GM18517 (cell line): ENCODE measurements at regions not wholly inside any gene's neighbourhood (a gene's known extent, or its start where the extent isn't known, plus 50 kb on each side); places are given as distances from the start of the nearest gene placed in this dataset.
"Not testable (repeated sequence)": the region's sequence is repeated elsewhere in the genome, so short reads cannot be mapped to it uniquely, and the experiment has no call there.

Experiments used
- ATAC-seq: cut with Tn5 transposase; IDR thresholded peaks from one replicate; pipeline ENCODE4 v1.9.1; 2021; ENCODE audit warnings: mild to moderate bottlenecking, moderate library complexity; ENCODE audit not compliant: unreplicated experiment

DNA sequence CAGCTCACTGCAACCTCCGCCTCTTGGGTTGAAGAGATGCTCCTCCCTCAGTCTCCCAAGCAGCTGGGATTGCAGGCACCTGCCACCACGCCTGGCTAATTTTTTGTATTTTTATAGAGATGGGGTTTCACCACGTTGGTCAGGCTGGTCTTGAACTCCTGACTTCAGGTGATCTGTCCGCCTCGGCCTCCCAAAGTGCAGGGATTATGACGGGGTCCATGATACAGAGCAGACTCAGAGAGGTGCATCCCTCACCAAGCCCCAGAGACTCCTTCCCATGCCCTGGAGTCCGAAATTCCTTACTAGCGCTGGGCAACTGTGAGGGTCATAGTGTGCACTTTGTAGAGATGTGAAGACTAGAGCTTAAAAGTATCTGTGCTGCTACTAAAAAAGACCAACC, 99.8 kb upstream of the IRX4 start:
- ATAC-seq, result not testable (repeated sequence)

GRCh38 chr5:1975898-1976765, 93.4 kb upstream of the IRX4 start:
- no peak for ATAC-seq

DNA sequence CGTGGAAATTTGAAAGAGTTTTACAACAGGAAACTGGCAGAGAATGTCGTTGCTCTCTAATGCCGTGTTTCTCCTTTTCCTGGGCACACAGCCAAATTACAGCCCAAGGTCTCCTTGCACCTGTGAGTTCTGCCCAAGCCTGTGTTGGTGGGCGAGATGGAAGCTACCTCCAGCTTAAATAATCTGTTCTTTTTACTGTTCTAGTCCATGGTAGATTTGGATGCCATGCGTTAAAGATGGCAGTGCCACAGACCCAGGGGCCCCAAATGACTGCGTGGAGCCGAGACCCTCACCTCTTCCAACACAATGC, 92.6 kb upstream of the IRX4 start:
- ATAC-seq, result no peak

DNA sequence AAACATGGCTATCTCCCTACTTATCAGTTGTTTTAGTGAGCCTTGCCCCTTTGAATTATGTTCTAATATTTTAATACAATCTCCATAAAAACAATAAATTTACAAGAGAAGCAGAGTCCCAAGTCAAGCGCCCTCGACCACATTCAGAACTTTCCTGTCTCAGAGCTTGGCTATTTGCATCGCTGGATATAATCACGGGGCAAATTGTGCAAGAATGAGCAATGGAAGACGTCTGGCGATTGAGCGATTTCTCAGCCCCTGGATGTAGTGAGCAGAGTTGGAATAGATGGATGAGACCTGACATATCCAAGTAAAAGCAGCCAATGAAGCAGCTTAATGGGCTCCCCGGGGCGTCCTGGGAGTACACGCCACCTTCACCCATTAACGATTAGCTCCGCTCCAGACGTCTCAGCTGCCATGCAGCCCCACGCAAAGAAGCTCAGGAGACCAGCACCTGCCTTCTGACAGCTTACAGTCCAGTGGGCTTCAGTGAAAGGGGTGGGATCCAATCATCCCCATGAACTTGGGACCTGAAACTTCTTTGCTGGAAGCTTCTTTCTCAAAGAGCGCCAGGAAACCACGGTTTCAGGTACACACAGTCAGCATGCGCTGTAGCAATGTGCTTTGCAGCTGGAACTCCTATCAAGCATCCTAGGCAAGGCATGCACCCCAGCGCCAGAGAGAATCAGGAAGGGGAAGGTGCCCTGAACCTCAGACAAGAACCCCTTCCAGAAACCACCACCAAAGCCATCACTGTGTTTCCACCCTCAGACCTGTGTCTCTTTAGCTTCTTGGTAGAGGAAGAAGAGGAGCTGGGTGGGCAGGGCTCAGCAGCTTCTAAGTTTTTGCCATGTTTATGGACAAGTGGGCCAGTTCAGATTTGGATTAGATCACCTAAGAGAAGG, 92.0 kb upstream of the IRX4 start:
- ATAC-seq, result no peak

DNA sequence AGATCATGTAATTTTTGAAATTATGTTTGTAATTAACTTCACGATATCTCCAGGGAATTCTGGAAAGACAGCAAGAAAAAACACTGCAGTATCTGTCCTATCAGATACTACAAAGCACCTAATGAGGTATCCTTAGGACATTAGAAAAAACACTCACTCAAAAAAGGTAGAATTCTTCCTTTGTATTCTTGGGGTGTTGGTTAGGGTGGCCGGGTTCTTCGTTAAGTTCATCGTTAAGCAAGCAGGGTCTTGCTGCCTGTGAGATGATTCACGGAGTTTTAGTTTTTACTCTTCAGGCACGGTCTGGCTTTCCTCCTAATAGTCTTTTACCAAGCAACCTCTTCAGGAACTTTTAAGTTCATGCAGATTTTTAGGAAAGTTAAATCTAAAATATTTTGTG, 91.4 kb upstream of the IRX4 start:
- ATAC-seq, result no peak

GRCh38 chr5:1973391-1974013, 90.8 kb upstream of the IRX4 start:
- ATAC-seq, result no peak

DNA sequence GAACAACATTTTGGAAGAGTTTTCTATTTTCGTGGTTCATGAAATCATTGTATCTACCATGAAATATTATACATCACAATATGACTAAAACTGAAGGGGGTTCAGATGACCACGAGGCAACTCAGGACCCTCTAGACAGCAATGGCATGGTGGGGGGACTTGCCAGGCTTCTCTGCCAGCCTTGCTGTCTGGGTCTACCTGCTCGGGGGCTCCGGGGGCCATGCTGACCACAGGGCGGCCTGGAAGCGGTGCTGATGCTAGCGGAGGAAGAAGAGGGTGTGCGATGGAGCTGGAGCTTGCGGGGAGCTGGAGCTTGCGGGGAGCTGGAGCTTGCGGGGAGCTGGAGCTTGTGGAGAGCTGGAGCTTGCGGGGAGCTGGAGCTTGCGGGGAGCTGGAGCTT, 89.2 kb upstream of the IRX4 start:
- no peak for ATAC-seq

GRCh38 chr5:1967736-1968135, 85.0 kb upstream of the IRX4 start:
- ATAC-seq, result no peak

DNA sequence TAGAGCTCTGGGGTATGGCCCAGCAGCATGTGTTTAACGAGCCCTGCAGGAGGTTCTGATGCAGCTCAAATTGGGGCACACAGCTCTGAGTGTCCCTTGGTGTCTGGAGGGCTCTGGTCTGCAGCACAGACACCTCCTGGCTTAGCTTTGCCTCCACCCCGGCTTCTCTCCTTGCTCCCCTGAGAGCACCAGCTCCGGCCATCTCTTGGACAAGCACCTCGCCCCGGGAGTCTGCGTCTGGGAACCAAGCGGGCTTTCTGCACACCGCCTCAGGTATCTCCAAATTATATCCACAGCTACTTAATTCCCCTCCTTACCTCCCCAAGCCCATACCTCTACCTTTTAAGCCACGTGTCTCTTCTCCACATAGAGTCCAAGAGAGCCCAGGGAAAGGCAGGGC, 83.7 kb upstream of the IRX4 start:
- ATAC-seq, result no peak

DNA sequence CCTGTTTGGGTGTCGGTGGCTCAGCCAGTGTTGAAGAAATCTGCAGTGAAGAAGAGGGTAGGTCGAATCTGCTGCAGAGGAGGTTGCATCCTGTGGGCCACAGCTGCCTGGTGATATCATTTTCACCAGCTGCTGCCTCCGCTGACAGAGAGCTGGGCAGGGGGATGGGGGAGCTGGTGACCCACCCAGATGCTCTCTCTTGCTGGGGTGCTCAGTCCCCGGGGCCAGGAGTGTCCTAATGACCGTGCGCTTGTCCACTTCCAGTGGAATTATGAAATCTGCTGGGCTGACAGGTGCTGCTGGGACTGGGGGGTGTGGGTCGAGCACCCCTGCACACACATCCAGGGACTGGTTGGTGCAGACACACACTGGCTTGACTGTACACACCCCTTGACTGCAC, 83.2 kb upstream of the IRX4 start:
- no peak for ATAC-seq

DNA sequence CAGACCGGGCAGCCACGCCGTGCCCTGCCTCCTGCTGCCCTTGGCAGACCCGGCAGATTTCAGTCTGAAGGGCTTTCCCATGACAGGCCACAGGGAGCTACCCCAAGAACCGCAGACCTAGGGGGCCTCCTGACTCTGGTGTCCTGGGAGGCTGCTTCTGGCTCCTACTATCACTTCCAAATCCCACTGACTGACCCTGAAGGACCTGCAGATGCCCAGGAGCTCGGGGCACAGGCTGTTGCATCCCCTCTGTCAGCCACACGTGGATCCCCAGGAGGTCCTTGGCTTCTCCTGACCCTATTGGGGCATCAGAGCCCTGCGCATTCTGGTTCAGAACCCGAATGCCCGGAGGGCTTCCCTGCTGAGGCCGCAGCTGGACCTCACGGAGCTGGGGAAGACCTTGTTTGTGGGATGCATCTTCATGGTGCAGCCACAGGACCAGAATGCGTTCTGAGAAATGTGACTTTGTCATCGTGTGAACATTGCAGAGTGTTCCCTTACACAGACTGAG, 81.3 kb upstream of the IRX4 start:
- no peak for ATAC-seq

DNA sequence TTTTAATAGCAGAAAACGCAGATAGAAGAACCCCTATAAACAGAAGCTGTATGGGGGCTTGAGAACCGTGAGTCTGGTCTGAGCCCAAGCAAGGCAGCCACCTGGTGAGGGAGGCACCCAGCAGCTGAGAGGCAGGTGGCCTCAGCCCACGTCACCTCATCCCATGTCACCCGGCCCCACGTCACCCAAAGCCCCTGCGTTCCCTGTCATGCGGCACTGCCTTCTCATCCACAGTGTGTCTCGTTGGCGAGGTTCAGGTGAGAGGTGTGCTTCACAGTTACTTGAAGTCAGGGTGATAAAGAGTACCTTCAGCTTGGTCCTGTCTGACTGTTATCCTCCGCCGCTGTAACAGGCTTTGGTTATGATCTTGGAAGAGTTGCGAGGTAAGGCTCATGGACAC, 80.6 kb upstream of the IRX4 start:
- no peak for ATAC-seq

GRCh38 chr5:1962619-1963355, 80.1 kb upstream of the IRX4 start:
- ATAC-seq, result no peak

GRCh38 chr5:1961952-1962595, 79.3 kb upstream of the IRX4 start:
- no peak for ATAC-seq

DNA sequence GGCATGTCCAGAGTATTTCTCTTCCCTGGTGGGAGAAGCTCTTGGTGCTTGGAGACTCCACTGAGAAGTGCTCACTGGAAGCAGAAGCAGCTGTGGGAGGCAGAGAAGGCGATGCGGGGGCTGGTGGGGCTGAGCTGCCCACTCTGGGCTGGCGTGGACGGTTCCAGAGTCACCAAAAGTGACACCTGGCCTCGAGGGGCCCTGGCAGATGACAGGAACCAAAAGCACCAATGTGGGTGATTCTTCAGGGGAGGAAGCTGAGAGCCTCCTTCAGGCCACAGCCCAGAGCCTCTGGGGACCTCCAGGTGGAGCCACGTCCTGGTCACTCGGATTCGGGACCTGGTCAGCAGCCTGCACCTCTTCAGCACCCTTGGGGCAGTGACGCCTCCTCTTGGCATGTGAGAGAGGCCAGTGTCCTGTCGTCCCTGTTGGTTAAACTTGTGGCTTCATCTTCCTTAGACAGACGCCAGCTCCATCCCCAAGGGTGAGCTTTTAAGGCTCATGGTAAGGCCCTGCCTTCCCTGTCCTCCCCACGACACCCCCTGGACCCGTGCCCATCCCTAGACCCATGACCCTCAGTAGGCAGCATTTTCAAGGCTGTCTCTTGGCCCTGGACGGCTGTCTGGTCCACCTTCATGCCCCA, 78.7 kb upstream of the IRX4 start:
- ATAC-seq, result no peak

- no peak for ATAC-seq
Observed at GRCh38 chr5:1960595-1961303, 78.0 kb upstream of the IRX4 start.

GRCh38 chr5:1959725-1960581, 77.2 kb upstream of the IRX4 start:
- no peak for ATAC-seq

GRCh38 chr5:1959231-1959630, 76.5 kb upstream of the IRX4 start:
- no peak for ATAC-seq
